Esophagus (tissue), 2 donors: ENCODE measurements at regions not wholly inside any gene's neighbourhood (a gene's known extent, or its start where the extent isn't known, plus 50 kb on each side); places are given as distances from the start of the nearest gene placed in this dataset.

ENCODE experiments used
- H3K27ac ChIP-seq, 2 donors: one replicate each; pipeline ENCODE4 v1.5.1; 2013; ENCODE audit warnings: low read depth in 2 of 2, mild to moderate bottlenecking in 2 of 2, inconsistent platforms in 1 of 2, low read length in 1 of 2, moderate library complexity in 1 of 2
- H3K27me3 ChIP-seq, 2 donors: one replicate each; pipeline ENCODE4 v1.6.1; 2013; ENCODE audit warnings: low read length in 2 of 2, control low read depth in 1 of 2, mild to moderate bottlenecking in 1 of 2; ENCODE audit not compliant: insufficient read depth in 2 of 2, control insufficient read depth in 1 of 2
- H3K36me3 ChIP-seq, 2 donors: one replicate each; pipeline ENCODE4 v1.6.1; 2013; ENCODE audit warnings: low read length in 1 of 2; ENCODE audit not compliant: control insufficient read depth in 2 of 2, insufficient read depth in 2 of 2
- H3K4me1 ChIP-seq, 2 donors: one replicate each; pipeline ENCODE4 v1.6.1; 2013; ENCODE audit warnings: low read length in 1 of 2; ENCODE audit not compliant: control insufficient read depth in 2 of 2, insufficient read depth in 2 of 2
- H3K4me3 ChIP-seq, 2 donors: one replicate each; pipeline ENCODE4 v1.5.1; 2013; ENCODE audit warnings: low read length in 2 of 2, mild to moderate bottlenecking in 2 of 2, low read depth in 1 of 2, moderate library complexity in 1 of 2
- H3K9me3 ChIP-seq, 2 donors: one replicate each; pipeline ENCODE4 v1.6.1; 2013; ENCODE audit warnings: mild to moderate bottlenecking in 2 of 2, low read depth in 1 of 2, low read length in 1 of 2, moderate library complexity in 1 of 2; ENCODE audit not compliant: control insufficient read depth in 2 of 2, insufficient read depth in 1 of 2
- WGBS, 2 donors: extraction: QIAGEN DNeasy Blood & Tissue Kit; methylation state at CpG; one replicate each; pipeline ENCODE4 v1.1.7; 2013; 5-methylcytosine and 5-hydroxymethylcytosine counted together
- donor health status: healthy with polysubstance abuse.
- donor health status: Bipolar disorder and iron deficiency.

GRCh38 chr9:97758334-97758916 lies 61.3 kb upstream of the XPA start:
- no peaks in the 10 kb centered on the region for H3K36me3 ChIP-seq
- H3K27me3 ChIP-seq: no peaks in the 10 kb centered on the region
- H3K4me1 ChIP-seq: peaks cover 0 to 4% of the 10 kb centered on the region in 2 donors
- peak overlapping the region in 1 of 2 donors; percentile 36 for H3K27ac ChIP-seq
- no peak overlapping the region for H3K4me3 ChIP-seq
- WGBS, 2 donors: 63 to 67% methylated on average over 7 of the region's 7 CpGs
- H3K9me3 ChIP-seq: no peaks in the 10 kb centered on the region

- WGBS, 2 donors: 53 to 63% methylated on average over 5 of the region's 5 CpGs
- Histone ChIP-seq H3K4me1 (peaks cover 0 to 4% of the 10 kb centered on the region in 2 donors), H3K4me3 (no peak overlapping the region), H3K9me3 (no peaks in the 10 kb centered on the region), H3K36me3 (no peaks in the 10 kb centered on the region), H3K27ac (no peak overlapping the region), H3K27me3 (no peaks in the 10 kb centered on the region)
Observed at GRCh38 chr9:97759581-97760288, 62.6 kb upstream of the XPA start.

GRCh38 chr9:97761056-97761598 lies 64.0 kb upstream of the XPA start:
- Histone ChIP-seq H3K4me1 (peaks cover 2 to 3% of the 10 kb centered on the region in 2 donors), H3K9me3 (no peaks in the 10 kb centered on the region), H3K27ac (no peak overlapping the region), H3K4me3 (no peak overlapping the region), H3K27me3 (no peaks in the 10 kb centered on the region), H3K36me3 (no peaks in the 10 kb centered on the region)
- 74 to 75% methylated on average over 8 of the region's 8 CpGs for WGBS, 2 donors

- H3K4me3 ChIP-seq: no peak overlapping the region
- WGBS, 2 donors: 84 to 89% methylated on average over 8 of the region's 8 CpGs
- no peaks in the 10 kb centered on the region for H3K36me3 ChIP-seq
- no peaks in the 10 kb centered on the region for H3K27me3 ChIP-seq
- no peaks in the 10 kb centered on the region for H3K9me3 ChIP-seq
- H3K27ac ChIP-seq: no peak overlapping the region
- peaks cover 2 to 8% of the 10 kb centered on the region in 2 donors for H3K4me1 ChIP-seq
Observed at GRCh38 chr9:97761879-97762278, 64.7 kb upstream of the XPA start.

DNA sequence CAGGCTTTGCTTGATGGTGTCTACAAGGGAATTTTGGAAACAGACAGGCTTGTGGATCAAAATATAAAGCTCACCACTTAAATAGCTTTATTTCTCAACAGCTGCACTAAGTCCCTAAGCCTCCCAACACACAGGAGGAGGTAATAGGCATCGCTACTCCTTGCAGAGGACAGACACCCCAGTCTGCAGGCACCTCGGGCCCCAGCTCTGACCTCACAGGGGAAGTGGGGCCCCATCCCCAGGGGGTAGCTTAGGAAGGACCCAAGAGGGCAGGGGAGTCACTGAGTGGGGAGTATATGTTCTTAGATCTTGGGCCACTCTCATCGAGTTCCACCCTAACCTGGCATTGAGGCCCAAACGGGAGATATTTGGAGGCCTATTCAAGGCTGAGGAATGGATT lies 66.7 kb upstream of the XPA start:
- no peak overlapping the region for H3K4me3 ChIP-seq
- H3K27me3 ChIP-seq: no peaks in the 10 kb centered on the region
- no peak overlapping the region for H3K27ac ChIP-seq
- H3K9me3 ChIP-seq: no peaks in the 10 kb centered on the region
- peaks cover 2 to 6% of the 10 kb centered on the region in 2 donors for H3K4me1 ChIP-seq
- WGBS, 2 donors: 71 to 81% methylated on average over 4 of the region's 4 CpGs
- H3K36me3 ChIP-seq: no peaks in the 10 kb centered on the region

GRCh38 chr9:97766092-97766491 lies 69.0 kb upstream of the XPA start:
- Histone ChIP-seq H3K4me1 (peaks cover 2 to 6% of the 10 kb centered on the region in 2 donors), H3K27me3 (no peaks in the 10 kb centered on the region), H3K9me3 (no peaks in the 10 kb centered on the region), H3K36me3 (no peaks in the 10 kb centered on the region), H3K27ac (peak overlapping the region in 1 of 2 donors; percentile 56), H3K4me3 (no peak overlapping the region)
- WGBS, 2 donors: 60 to 83% methylated on average over 2 of the region's 2 CpGs

DNA sequence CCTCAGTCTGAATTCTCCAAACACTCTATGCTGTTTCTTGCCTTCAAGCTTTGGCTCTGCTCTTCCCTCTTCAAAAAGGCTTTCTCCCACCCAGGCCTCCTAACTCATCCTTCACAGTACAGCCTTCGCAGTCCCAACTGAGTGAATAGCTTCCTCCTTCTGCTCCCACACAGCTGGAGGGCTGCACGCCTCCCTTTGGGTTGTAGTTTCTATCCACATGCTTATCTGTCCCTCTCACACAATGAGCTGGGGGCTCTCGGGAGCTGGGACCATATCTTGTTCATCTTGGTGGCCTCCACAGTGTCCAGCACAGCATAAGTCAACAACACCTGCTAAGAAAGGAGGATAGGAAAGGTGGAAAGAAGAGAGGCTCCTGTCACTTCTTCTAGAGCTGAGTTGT lies 69.5 kb upstream of the XPA start:
- H3K27me3 ChIP-seq: no peaks in the 10 kb centered on the region
- H3K4me1 ChIP-seq: peaks cover 2 to 6% of the 10 kb centered on the region in 2 donors
- 79 to 88% methylated on average over 3 of the region's 3 CpGs for WGBS, 2 donors
- H3K27ac ChIP-seq: peak overlapping the region in 1 of 2 donors; percentile 56
- H3K36me3 ChIP-seq: no peaks in the 10 kb centered on the region
- H3K9me3 ChIP-seq: no peaks in the 10 kb centered on the region
- H3K4me3 ChIP-seq: no peak overlapping the region

DNA sequence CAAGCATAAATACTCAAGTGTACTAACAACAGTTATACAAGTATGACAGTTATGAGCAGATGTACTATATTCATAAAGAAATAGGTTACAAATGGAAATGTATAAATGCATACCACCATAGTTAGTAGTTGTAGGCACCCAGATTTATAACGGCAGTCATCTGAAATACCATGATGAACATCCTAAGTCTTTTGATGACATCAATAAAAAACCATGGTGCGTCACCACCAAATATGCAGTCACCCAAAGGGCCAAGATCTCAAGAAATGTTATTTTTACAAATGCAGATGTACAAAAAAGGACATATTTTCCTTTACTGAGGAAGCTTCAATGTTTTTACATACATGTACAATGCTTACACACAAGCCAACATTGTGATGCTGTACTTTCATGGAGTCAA lies 70.8 kb upstream of the XPA start:
- no peak overlapping the region for H3K4me3 ChIP-seq
- H3K4me1 ChIP-seq: peaks cover 2 to 12% of the 10 kb centered on the region in 2 donors
- no peaks in the 10 kb centered on the region for H3K36me3 ChIP-seq
- H3K27me3 ChIP-seq: no peaks in the 10 kb centered on the region
- WGBS, 2 donors: 92 to 94% methylated on average over 2 of the region's 2 CpGs
- no peak overlapping the region for H3K27ac ChIP-seq
- no peaks in the 10 kb centered on the region for H3K9me3 ChIP-seq

GRCh38 chr9:97768746-97769145 lies 71.6 kb upstream of the XPA start:
- no peaks in the 10 kb centered on the region for H3K9me3 ChIP-seq
- no peaks in the 10 kb centered on the region for H3K27me3 ChIP-seq
- H3K4me3 ChIP-seq: no peak overlapping the region
- H3K36me3 ChIP-seq: no peaks in the 10 kb centered on the region
- 61 to 65% methylated on average over 7 of the region's 7 CpGs for WGBS, 2 donors
- peaks cover 2 to 19% of the 10 kb centered on the region in 2 donors for H3K4me1 ChIP-seq
- peak overlapping the region in 1 of 2 donors; percentile 67 for H3K27ac ChIP-seq
